Endothelial cell (in vitro differentiated cells): ENCODE measurements at regions not wholly inside any gene's neighbourhood (a gene's known extent, or its start where the extent isn't known, plus 50 kb on each side); places are given as distances from the start of the nearest gene placed in this dataset.

Experiments used
- DNase-seq: peaks from one replicate; pipeline ENCODE4 v3.0.0; 2021; ENCODE audit warnings: low spot score
- H3K27ac Mint-ChIP-seq: one replicate; pipeline ENCODE4 v1.8.0; 2021; ENCODE audit warnings: mixed read lengths, inconsistent platforms; ENCODE audit not compliant: unreplicated experiment
- H3K27me3 Mint-ChIP-seq: one replicate; pipeline ENCODE4 v1.8.0; 2021; ENCODE audit warnings: mild to moderate bottlenecking, moderate library complexity, mixed read lengths, inconsistent platforms; ENCODE audit not compliant: unreplicated experiment
- H3K36me3 Mint-ChIP-seq: one replicate; pipeline ENCODE4 v1.8.0; 2021; ENCODE audit warnings: mild to moderate bottlenecking, low read depth, mixed read lengths, inconsistent platforms; ENCODE audit not compliant: unreplicated experiment
- H3K4me1 Mint-ChIP-seq: one replicate; pipeline ENCODE4 v1.8.0; 2021; ENCODE audit warnings: mild to moderate bottlenecking, mixed read lengths, inconsistent platforms; ENCODE audit not compliant: unreplicated experiment
- H3K4me3 Mint-ChIP-seq: one replicate; pipeline ENCODE4 v1.8.0; 2021; ENCODE audit warnings: mild to moderate bottlenecking, mixed read lengths, inconsistent platforms; ENCODE audit not compliant: unreplicated experiment
- H3K9me3 Mint-ChIP-seq: one replicate; pipeline ENCODE4 v1.8.0; 2021; ENCODE audit warnings: mixed read lengths, inconsistent platforms; ENCODE audit not compliant: unreplicated experiment
- TF ChIP-seq, protein P1 (sequence below): fragments of 200-600 bp; sonication (generic); IDR thresholded peaks from one replicate; pipeline ENCODE4 v1.5.0; 2021; ENCODE audit warnings: antibody characterized with exemption; ENCODE audit not compliant: unreplicated experiment

DNA sequence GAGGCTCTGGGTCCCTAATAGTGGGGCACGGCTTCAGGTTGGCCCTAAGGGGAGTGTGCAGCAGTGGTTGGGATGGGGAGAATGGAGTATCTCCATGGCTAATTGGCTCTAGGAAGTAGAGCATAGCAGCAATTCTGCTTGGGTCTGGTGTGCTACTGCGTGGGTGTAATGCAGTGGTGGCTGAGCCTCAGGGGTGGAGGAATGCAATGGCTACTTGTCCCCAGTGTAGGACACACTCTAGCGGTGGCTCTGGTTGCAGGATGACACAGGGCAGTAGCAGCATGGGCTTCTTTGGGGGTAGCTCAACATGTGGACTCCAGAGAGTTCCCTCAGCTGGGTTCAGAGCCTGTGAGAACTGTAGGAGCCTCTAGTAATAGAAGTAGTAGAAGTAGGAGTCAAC, 91.2 kb upstream of the FAM78B start:
- no peak for DNase-seq
- Mint-ChIP-seq H3K36me3 (no peaks in the 10 kb centered on the region), H3K27me3 (no peaks in the 10 kb centered on the region), H3K4me3 (no peak overlapping the region), H3K4me1 (no peaks in the 10 kb centered on the region), H3K27ac (no peak overlapping the region), H3K9me3 (no peaks in the 10 kb centered on the region)
- TF ChIP-seq, protein P1, sequence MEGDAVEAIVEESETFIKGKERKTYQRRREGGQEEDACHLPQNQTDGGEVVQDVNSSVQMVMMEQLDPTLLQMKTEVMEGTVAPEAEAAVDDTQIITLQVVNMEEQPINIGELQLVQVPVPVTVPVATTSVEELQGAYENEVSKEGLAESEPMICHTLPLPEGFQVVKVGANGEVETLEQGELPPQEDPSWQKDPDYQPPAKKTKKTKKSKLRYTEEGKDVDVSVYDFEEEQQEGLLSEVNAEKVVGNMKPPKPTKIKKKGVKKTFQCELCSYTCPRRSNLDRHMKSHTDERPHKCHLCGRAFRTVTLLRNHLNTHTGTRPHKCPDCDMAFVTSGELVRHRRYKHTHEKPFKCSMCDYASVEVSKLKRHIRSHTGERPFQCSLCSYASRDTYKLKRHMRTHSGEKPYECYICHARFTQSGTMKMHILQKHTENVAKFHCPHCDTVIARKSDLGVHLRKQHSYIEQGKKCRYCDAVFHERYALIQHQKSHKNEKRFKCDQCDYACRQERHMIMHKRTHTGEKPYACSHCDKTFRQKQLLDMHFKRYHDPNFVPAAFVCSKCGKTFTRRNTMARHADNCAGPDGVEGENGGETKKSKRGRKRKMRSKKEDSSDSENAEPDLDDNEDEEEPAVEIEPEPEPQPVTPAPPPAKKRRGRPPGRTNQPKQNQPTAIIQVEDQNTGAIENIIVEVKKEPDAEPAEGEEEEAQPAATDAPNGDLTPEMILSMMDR: no peak

DNA sequence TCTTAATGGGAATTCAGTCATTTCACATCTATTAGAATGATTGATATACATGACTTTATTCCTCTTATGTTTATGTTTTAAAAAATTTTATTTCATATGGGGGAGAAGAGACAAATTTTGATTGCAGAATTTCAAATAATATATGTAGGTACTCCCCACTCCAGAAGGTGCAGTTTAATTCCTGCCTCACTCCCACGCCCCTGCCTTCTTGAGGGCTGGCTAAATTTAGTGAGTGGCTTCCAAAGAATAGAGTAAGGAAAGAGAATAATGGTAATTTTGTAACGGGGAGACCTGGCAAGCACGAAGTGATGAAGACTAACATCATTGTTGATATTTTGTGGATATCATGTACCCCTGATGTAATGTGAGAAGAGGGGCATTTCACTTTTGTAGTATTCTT, 94.7 kb upstream of the FAM78B start:
- no peaks in the 10 kb centered on the region for H3K36me3 Mint-ChIP-seq
- TF ChIP-seq, protein P1: no peak
- H3K27ac Mint-ChIP-seq: no peak overlapping the region
- DNase-seq: no peak
- H3K4me3 Mint-ChIP-seq: no peak overlapping the region
- no peaks in the 10 kb centered on the region for H3K9me3 Mint-ChIP-seq
- no peaks in the 10 kb centered on the region for H3K27me3 Mint-ChIP-seq
- no peaks in the 10 kb centered on the region for H3K4me1 Mint-ChIP-seq

DNA sequence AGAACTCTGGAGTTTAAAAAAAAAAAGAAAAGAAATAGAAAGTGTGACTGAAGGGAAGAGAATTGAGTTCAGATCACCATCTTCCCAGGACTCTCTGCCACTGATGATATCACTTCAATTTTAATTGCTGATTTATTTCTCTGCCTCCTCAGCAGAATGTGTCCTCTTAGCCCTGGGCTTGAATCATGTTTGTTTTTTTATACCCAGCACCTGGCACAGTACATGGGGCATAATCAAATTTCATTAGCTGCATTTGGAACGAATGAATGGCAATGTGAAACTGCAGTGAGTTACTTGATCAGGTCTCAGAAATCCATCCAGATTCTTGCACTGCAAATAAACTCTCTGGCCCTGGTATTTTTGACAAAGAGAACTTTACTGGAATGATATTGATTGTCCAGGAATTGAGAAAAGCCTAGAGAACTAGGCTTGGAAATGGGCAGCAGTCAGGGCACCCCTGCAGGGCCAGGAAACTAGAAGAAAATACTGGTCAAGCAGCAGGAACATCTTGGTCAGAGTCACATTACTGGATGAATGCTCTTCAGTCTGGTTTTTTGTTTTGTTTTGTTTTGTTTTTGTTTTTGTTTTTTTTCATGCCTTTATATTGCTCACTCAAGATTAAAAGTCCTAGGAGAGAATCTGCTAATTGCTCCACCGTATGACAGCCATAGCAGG, 103.8 kb upstream of the FAM78B start:
- H3K4me1 Mint-ChIP-seq: no peaks in the 10 kb centered on the region
- TF ChIP-seq, protein P1: no peak

DNA sequence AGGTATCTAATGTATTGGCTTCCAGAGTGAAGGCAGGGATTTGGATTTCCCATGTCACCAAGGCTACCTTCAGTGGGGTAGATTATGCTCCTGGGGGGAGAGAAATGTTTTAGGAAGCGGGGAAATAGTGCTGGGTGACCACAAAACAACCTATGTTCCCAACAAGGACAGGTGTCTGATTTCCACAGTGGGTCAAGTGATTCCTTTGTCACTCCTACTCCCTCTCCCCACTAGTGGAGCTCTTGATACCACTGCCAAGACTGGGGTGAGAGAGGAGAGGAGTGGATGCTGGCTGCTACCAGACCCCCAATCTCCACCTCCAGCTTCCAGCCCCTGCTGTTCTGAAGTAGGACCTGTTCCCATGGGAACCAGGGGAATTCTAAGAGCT, 104.3 kb upstream of the FAM78B start:
- DNase-seq: no peak
- H3K4me1 Mint-ChIP-seq: no peaks in the 10 kb centered on the region
- no peaks in the 10 kb centered on the region for H3K27me3 Mint-ChIP-seq
- TF ChIP-seq, protein P1: no peak
- no peaks in the 10 kb centered on the region for H3K9me3 Mint-ChIP-seq
- no peak overlapping the region for H3K27ac Mint-ChIP-seq
- H3K4me3 Mint-ChIP-seq: no peak overlapping the region
- H3K36me3 Mint-ChIP-seq: no peaks in the 10 kb centered on the region

More for the DNA sequence above, 103.8 kb upstream of the FAM78B start:
- Mint-ChIP-seq H3K27ac (no peak overlapping the region), H3K4me3 (no peak overlapping the region), H3K9me3 (no peaks in the 10 kb centered on the region), H3K36me3 (no peaks in the 10 kb centered on the region), H3K27me3 (no peaks in the 10 kb centered on the region)
- DNase-seq: no peak

DNA sequence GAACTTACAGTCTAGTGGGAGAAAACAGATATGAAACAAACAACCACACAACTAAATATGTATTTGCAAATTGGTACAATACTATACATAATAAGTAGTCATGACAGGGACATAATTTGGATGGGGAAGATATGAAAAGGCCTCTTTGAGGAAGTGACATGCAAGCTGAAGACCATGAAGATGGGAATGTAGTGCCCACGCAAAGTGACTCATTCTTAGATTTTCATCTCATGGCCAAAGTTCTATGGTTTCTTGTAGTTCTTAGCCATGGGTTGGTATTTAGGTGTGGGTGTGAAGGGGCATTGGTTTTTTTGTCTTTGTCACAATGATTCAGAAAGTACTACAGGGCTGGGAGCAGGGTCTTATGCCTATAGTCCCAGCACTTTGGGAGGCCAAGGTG, 105.4 kb upstream of the FAM78B start:
- H3K9me3 Mint-ChIP-seq: no peaks in the 10 kb centered on the region
- no peak overlapping the region for H3K27ac Mint-ChIP-seq
- no peaks in the 10 kb centered on the region for H3K4me1 Mint-ChIP-seq
- no peaks in the 10 kb centered on the region for H3K36me3 Mint-ChIP-seq
- TF ChIP-seq, protein P1: no peak
- H3K27me3 Mint-ChIP-seq: no peaks in the 10 kb centered on the region
- no peak for DNase-seq
- H3K4me3 Mint-ChIP-seq: no peak overlapping the region
